ENCODE measurements at regions not wholly inside any gene's neighbourhood (a gene's known extent, or its start where the extent isn't known, plus 50 kb on each side); places are given as distances from the start of the nearest gene placed in this dataset.

- H3K27ac ChIP-seq (ENCODE audit: control insufficient read depth, insufficient read depth, low read length), result no peak overlapping the region
- no peak overlapping the region for H3K4me2 ChIP-seq (ENCODE audit: control insufficient read depth, extremely low read depth, insufficient read depth, low read depth, low read length)
- no peak for TF ChIP-seq CTCF (optimal IDR thresholded peaks at IDR 0.05 in 1 of 3, IDR thresholded peaks at IDR 0.05 in 1 of 3, conservative IDR thresholded peaks at IDR 0.05 in 1 of 3; ENCODE audit: extremely low read depth in 1 of 3, insufficient read depth in 2 of 3, low read length in 3 of 3)
- no peak for TF ChIP-seq EZH2 (IDR thresholded peaks at IDR 0.05; ENCODE audit: low read length)
- H3K9me3 ChIP-seq (ENCODE audit: control insufficient read depth, low read depth, low read length), result no peaks in the 10 kb centered on the region
- no peak overlapping the region for H2AFZ ChIP-seq (ENCODE audit: control insufficient read depth, low read length)
- no peaks in the 10 kb centered on the region for H3K79me2 ChIP-seq (ENCODE audit: control insufficient read depth, insufficient read depth, low read length)
- no peaks in the 10 kb centered on the region for H3K36me3 ChIP-seq (ENCODE audit: control insufficient read depth in 2 of 2, extremely low read depth in 1 of 2, insufficient read depth in 2 of 2, low read length in 2 of 2)
- no peaks in the 10 kb centered on the region for H3K9me1 ChIP-seq (ENCODE audit: control insufficient read depth, extremely low read depth, insufficient read depth, low read length)
- H3K9ac ChIP-seq (ENCODE audit: control insufficient read depth, extremely low read depth, insufficient read depth, low read length), result no peak overlapping the region
- H3K27me3 ChIP-seq (ENCODE audit: control insufficient read depth, extremely low read depth, insufficient read depth, low read length), result peaks cover 6% of the 10 kb centered on the region
- dilution Hi-C loops (cut with MboI; ENCODE audit: extremely low pct_ligation_motif_present, low sequenced_read_pairs), result no loop called here
- FAIRE-seq (no peak), DNase-seq (ENCODE audit: low read depth, low spot score) (no peak)
- H4K20me1 ChIP-seq (ENCODE audit: control insufficient read depth, extremely low read depth, insufficient read depth, low read length), result no peaks in the 10 kb centered on the region
- H3K4me1 ChIP-seq (ENCODE audit: control insufficient read depth, extremely low read depth, insufficient read depth, low read length), result peaks cover 17% of the 10 kb centered on the region
- H3K4me3 ChIP-seq (ENCODE audit: control insufficient read depth in 2 of 3, extremely low read depth in 1 of 3, insufficient read depth in 2 of 3, low read depth in 1 of 3, low read length in 3 of 3), result no peak overlapping the region
Measured at GRCh38 chr5:133828722-133829121, 139.7 kb downstream of the C5orf15 start.

- Histone ChIP-seq H3K9me3 (ENCODE audit: control insufficient read depth, low read depth, low read length) (no peaks in the 10 kb centered on the region), H2AFZ (ENCODE audit: control insufficient read depth, low read length) (no peak overlapping the region), H3K79me2 (ENCODE audit: control insufficient read depth, insufficient read depth, low read length) (no peaks in the 10 kb centered on the region), H3K36me3 (ENCODE audit: control insufficient read depth in 2 of 2, extremely low read depth in 1 of 2, insufficient read depth in 2 of 2, low read length in 2 of 2) (no peaks in the 10 kb centered on the region), H3K27me3 (ENCODE audit: control insufficient read depth, extremely low read depth, insufficient read depth, low read length) (peaks cover 11% of the 10 kb centered on the region), H3K4me3 (ENCODE audit: control insufficient read depth in 2 of 3, extremely low read depth in 1 of 3, insufficient read depth in 2 of 3, low read depth in 1 of 3, low read length in 3 of 3) (no peak overlapping the region), H3K9ac (ENCODE audit: control insufficient read depth, extremely low read depth, insufficient read depth, low read length) (no peak overlapping the region), H3K27ac (ENCODE audit: control insufficient read depth, insufficient read depth, low read length) (no peak overlapping the region), H3K4me2 (ENCODE audit: control insufficient read depth, extremely low read depth, insufficient read depth, low read depth, low read length) (no peak overlapping the region), H4K20me1 (ENCODE audit: control insufficient read depth, extremely low read depth, insufficient read depth, low read length) (no peaks in the 10 kb centered on the region), H3K9me1 (ENCODE audit: control insufficient read depth, extremely low read depth, insufficient read depth, low read length) (no peaks in the 10 kb centered on the region), H3K4me1 (ENCODE audit: control insufficient read depth, extremely low read depth, insufficient read depth, low read length) (peaks cover 17% of the 10 kb centered on the region)
- FAIRE-seq, result no peak
- dilution Hi-C loops (cut with MboI; ENCODE audit: extremely low pct_ligation_motif_present, low sequenced_read_pairs), result no loop called here
- TF ChIP-seq CTCF (optimal IDR thresholded peaks at IDR 0.05 in 1 of 3, IDR thresholded peaks at IDR 0.05 in 1 of 3, conservative IDR thresholded peaks at IDR 0.05 in 1 of 3; ENCODE audit: extremely low read depth in 1 of 3, insufficient read depth in 2 of 3, low read length in 3 of 3), result no peak
- no peak for TF ChIP-seq EZH2 (IDR thresholded peaks at IDR 0.05; ENCODE audit: low read length)
- no peak for DNase-seq (ENCODE audit: low read depth, low spot score)
Measured at GRCh38 chr5:133827830-133828229, 140.6 kb downstream of the C5orf15 start.
